ENCODE measurements at regions not wholly inside any gene's neighbourhood (a gene's known extent, or its start where the extent isn't known, plus 50 kb on each side); places are given as distances from the start of the nearest gene placed in this dataset.

DNA sequence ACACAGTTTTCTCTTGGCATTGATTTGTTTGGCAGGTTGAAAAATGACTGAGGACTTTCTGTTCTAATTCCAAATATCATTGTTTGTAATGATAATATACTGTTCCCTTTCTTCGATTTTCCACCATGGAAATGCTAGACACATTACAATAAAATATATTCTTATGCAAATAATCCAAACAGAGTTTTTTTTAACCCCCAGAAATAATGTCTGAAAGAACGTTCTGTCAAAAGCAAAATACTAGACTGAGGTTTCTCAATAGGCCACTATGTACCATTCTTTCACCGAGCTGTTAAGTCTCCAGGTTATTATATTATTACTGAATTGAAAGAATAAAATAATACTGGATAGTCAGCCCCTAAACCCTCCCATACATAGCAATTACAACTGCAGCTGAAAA lies 312.5 kb downstream of the ZIC3 start:
- TF ChIP-seq, protein P1, sequence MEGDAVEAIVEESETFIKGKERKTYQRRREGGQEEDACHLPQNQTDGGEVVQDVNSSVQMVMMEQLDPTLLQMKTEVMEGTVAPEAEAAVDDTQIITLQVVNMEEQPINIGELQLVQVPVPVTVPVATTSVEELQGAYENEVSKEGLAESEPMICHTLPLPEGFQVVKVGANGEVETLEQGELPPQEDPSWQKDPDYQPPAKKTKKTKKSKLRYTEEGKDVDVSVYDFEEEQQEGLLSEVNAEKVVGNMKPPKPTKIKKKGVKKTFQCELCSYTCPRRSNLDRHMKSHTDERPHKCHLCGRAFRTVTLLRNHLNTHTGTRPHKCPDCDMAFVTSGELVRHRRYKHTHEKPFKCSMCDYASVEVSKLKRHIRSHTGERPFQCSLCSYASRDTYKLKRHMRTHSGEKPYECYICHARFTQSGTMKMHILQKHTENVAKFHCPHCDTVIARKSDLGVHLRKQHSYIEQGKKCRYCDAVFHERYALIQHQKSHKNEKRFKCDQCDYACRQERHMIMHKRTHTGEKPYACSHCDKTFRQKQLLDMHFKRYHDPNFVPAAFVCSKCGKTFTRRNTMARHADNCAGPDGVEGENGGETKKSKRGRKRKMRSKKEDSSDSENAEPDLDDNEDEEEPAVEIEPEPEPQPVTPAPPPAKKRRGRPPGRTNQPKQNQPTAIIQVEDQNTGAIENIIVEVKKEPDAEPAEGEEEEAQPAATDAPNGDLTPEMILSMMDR (conservative IDR thresholded peaks at IDR 0.05) = no peak
- TF ChIP-seq ZFX (IDR thresholded peaks at IDR 0.05) = no peak

Data from C4-2B (cell line).